ENCODE measurements at regions not wholly inside any gene's neighbourhood (a gene's known extent, or its start where the extent isn't known, plus 50 kb on each side); places are given as distances from the start of the nearest gene placed in this dataset.
"Not testable (repeated sequence)": the region's sequence is repeated elsewhere in the genome, so short reads cannot be mapped to it uniquely, and the experiment has no call there.

GRCh38 chr6:23661549-23661948, 464.5 kb upstream of the NRSN1 start:
- CTCF ChIA-PET: no interaction called here
- H3K27me3 Mint-ChIP-seq: no peaks in the 10 kb centered on the region
- no peak overlapping the region for H3K27ac Mint-ChIP-seq
- DNase-seq (no peak), ATAC-seq (no peak)
- H3K36me3 Mint-ChIP-seq (ENCODE audit: low read depth): no peaks in the 10 kb centered on the region
- H3K9me3 Mint-ChIP-seq (ENCODE audit: low read depth): no peaks in the 10 kb centered on the region
- no peak overlapping the region for H3K4me3 Mint-ChIP-seq
- intact Hi-C loops (cut with DNase I, micrococcal nuclease): no loop called here
- H3K4me1 Mint-ChIP-seq: no peaks in the 10 kb centered on the region
- POLR2A ChIA-PET: no interaction called here

- H3K27ac Mint-ChIP-seq: no peak overlapping the region
- ChIA-PET POLR2A (no interaction called here), CTCF (interaction anchor here (1.0 kb wide), 1 partner anchor 21 kb away, joined by 4 read pairs; no protein-coding TSS in a partner anchor)
- H3K27me3 Mint-ChIP-seq: no peaks in the 10 kb centered on the region
- intact Hi-C loops (cut with DNase I, micrococcal nuclease): no loop called here
- ATAC-seq: no peak
- DNase-seq: no peak
- H3K36me3 Mint-ChIP-seq (ENCODE audit: low read depth): no peaks in the 10 kb centered on the region
- H3K4me1 Mint-ChIP-seq: no peaks in the 10 kb centered on the region
- H3K9me3 Mint-ChIP-seq (ENCODE audit: low read depth): peaks cover 5% of the 10 kb centered on the region
- H3K4me3 Mint-ChIP-seq: no peak overlapping the region
Observed at GRCh38 chr6:23663096-23663495, 462.9 kb upstream of the NRSN1 start.

GRCh38 chr6:23663652-23664051, 462.4 kb upstream of the NRSN1 start:
- CTCF ChIA-PET: interaction anchor here (1.0 kb wide), 1 partner anchor 21 kb away, joined by 4 read pairs; no protein-coding TSS in a partner anchor
- ATAC-seq: no peak
- POLR2A ChIA-PET: no interaction called here
- no peak overlapping the region for H3K4me3 Mint-ChIP-seq
- H3K36me3 Mint-ChIP-seq (ENCODE audit: low read depth): no peaks in the 10 kb centered on the region
- H3K4me1 Mint-ChIP-seq: no peaks in the 10 kb centered on the region
- no peak overlapping the region for H3K27ac Mint-ChIP-seq
- no peaks in the 10 kb centered on the region for H3K27me3 Mint-ChIP-seq
- peaks cover 5% of the 10 kb centered on the region for H3K9me3 Mint-ChIP-seq (ENCODE audit: low read depth)
- no peak for DNase-seq
- intact Hi-C loops (cut with DNase I, micrococcal nuclease): no loop called here

- intact Hi-C loops (cut with DNase I, micrococcal nuclease); H3K27ac Mint-ChIP-seq; H3K4me1 Mint-ChIP-seq; CTCF ChIA-PET; POLR2A ChIA-PET; DNase-seq; ATAC-seq; H3K36me3 Mint-ChIP-seq (ENCODE audit: low read depth); H3K27me3 Mint-ChIP-seq; H3K4me3 Mint-ChIP-seq: not testable (repeated sequence)
- peaks cover 16% of the 10 kb centered on the region for H3K9me3 Mint-ChIP-seq (ENCODE audit: low read depth)
Observed at GRCh38 chr6:23665911-23666310, 460.1 kb upstream of the NRSN1 start.

- POLR2A ChIA-PET: no interaction called here
- DNase-seq: no peak
- no peak for ATAC-seq
- Mint-ChIP-seq H3K36me3 (ENCODE audit: low read depth) (no peaks in the 10 kb centered on the region), H3K4me3 (no peak overlapping the region), H3K27me3 (no peaks in the 10 kb centered on the region), H3K4me1 (no peaks in the 10 kb centered on the region), H3K27ac (no peak overlapping the region), H3K9me3 (ENCODE audit: low read depth) (peaks cover 42% of the 10 kb centered on the region)
- intact Hi-C loops (cut with DNase I, micrococcal nuclease): no loop called here
- CTCF ChIA-PET: no interaction called here
Observed at GRCh38 chr6:23672737-23673136, 453.3 kb upstream of the NRSN1 start.

GRCh38 chr6:23678626-23679025, 447.4 kb upstream of the NRSN1 start:
- intact Hi-C loops (cut with DNase I, micrococcal nuclease): no loop called here
- no peak overlapping the region for H3K4me3 Mint-ChIP-seq
- H3K36me3 Mint-ChIP-seq (ENCODE audit: low read depth): no peaks in the 10 kb centered on the region
- no peak for ATAC-seq
- ChIA-PET POLR2A (no interaction called here), CTCF (no interaction called here)
- H3K27ac Mint-ChIP-seq: no peak overlapping the region
- H3K4me1 Mint-ChIP-seq: no peaks in the 10 kb centered on the region
- peaks cover 12% of the 10 kb centered on the region for H3K9me3 Mint-ChIP-seq (ENCODE audit: low read depth)
- no peaks in the 10 kb centered on the region for H3K27me3 Mint-ChIP-seq
- no peak for DNase-seq

- Mint-ChIP-seq H3K4me1 (no peaks in the 10 kb centered on the region), H3K36me3 (ENCODE audit: low read depth) (no peaks in the 10 kb centered on the region), H3K27ac (no peak overlapping the region), H3K4me3 (no peak overlapping the region), H3K27me3 (no peaks in the 10 kb centered on the region), H3K9me3 (ENCODE audit: low read depth) (peaks cover 3% of the 10 kb centered on the region)
- no peak for ATAC-seq
- intact Hi-C loops (cut with DNase I, micrococcal nuclease): no loop called here
- ChIA-PET POLR2A (no interaction called here), CTCF (no interaction called here)
- DNase-seq: no peak
Observed at GRCh38 chr6:23681743-23682142, 444.3 kb upstream of the NRSN1 start.

- CTCF ChIA-PET: interaction anchor here (0.6 kb wide), 1 partner anchor 21 kb away, joined by 3 read pairs; no protein-coding TSS in a partner anchor
- H3K27ac Mint-ChIP-seq: no peak overlapping the region
Observed at GRCh38 chr6:23688650-23689049, 437.4 kb upstream of the NRSN1 start.

GRCh38 chr6:23690453-23691049, 435.5 kb upstream of the NRSN1 start:
- Mint-ChIP-seq H3K36me3 (ENCODE audit: low read depth) (no peaks in the 10 kb centered on the region), H3K27ac (no peak overlapping the region), H3K4me1 (no peaks in the 10 kb centered on the region), H3K4me3 (no peak overlapping the region), H3K27me3 (peaks cover 2% of the 10 kb centered on the region), H3K9me3 (ENCODE audit: low read depth) (no peaks in the 10 kb centered on the region)
- ChIA-PET CTCF (no interaction called here), POLR2A (no interaction called here)
- no peak for ATAC-seq
- intact Hi-C loops (cut with DNase I, micrococcal nuclease): no loop called here
- DNase-seq: no peak

More at GRCh38 chr6:23688650-23689049, 437.4 kb upstream of the NRSN1 start:
- no peaks in the 10 kb centered on the region for H3K4me1 Mint-ChIP-seq
- H3K27me3 Mint-ChIP-seq: peaks cover 2% of the 10 kb centered on the region
- POLR2A ChIA-PET: no interaction called here
- no peaks in the 10 kb centered on the region for H3K36me3 Mint-ChIP-seq (ENCODE audit: low read depth)
- ATAC-seq (no peak), DNase-seq (no peak)
- intact Hi-C loops (cut with DNase I, micrococcal nuclease): no loop called here
- peaks cover 3% of the 10 kb centered on the region for H3K9me3 Mint-ChIP-seq (ENCODE audit: low read depth)
- H3K4me3 Mint-ChIP-seq: no peak overlapping the region

- no peak overlapping the region for H3K27ac Mint-ChIP-seq
- H3K36me3 Mint-ChIP-seq (ENCODE audit: low read depth): no peaks in the 10 kb centered on the region
- ATAC-seq: no peak
- H3K4me1 Mint-ChIP-seq: no peaks in the 10 kb centered on the region
- intact Hi-C loops (cut with DNase I, micrococcal nuclease): no loop called here
- no peak for DNase-seq
- peaks cover 2% of the 10 kb centered on the region for H3K27me3 Mint-ChIP-seq
- H3K4me3 Mint-ChIP-seq: no peak overlapping the region
- no peaks in the 10 kb centered on the region for H3K9me3 Mint-ChIP-seq (ENCODE audit: low read depth)
- CTCF ChIA-PET: no interaction called here
- POLR2A ChIA-PET: no interaction called here
Observed at GRCh38 chr6:23692184-23692583, 433.8 kb upstream of the NRSN1 start.

- H3K27ac Mint-ChIP-seq: no peak overlapping the region
- DNase-seq (no peak), ATAC-seq (no peak)
- H3K27me3 Mint-ChIP-seq: no peaks in the 10 kb centered on the region
- ChIA-PET CTCF (no interaction called here), POLR2A (no interaction called here)
- no peaks in the 10 kb centered on the region for H3K4me1 Mint-ChIP-seq
- no peak overlapping the region for H3K4me3 Mint-ChIP-seq
- H3K36me3 Mint-ChIP-seq (ENCODE audit: low read depth): no peaks in the 10 kb centered on the region
- intact Hi-C loops (cut with DNase I, micrococcal nuclease): no loop called here
- peaks cover 4% of the 10 kb centered on the region for H3K9me3 Mint-ChIP-seq (ENCODE audit: low read depth)
Observed at GRCh38 chr6:23696992-23697391, 429.0 kb upstream of the NRSN1 start.

- no peaks in the 10 kb centered on the region for H3K27me3 Mint-ChIP-seq
- no peaks in the 10 kb centered on the region for H3K4me1 Mint-ChIP-seq
- no peaks in the 10 kb centered on the region for H3K36me3 Mint-ChIP-seq (ENCODE audit: low read depth)
- CTCF ChIA-PET: no interaction called here
- peaks cover 2% of the 10 kb centered on the region for H3K9me3 Mint-ChIP-seq (ENCODE audit: low read depth)
- POLR2A ChIA-PET: no interaction called here
- DNase-seq: no peak
- intact Hi-C loops (cut with DNase I, micrococcal nuclease): no loop called here
- H3K4me3 Mint-ChIP-seq: no peak overlapping the region
- no peak for ATAC-seq
- H3K27ac Mint-ChIP-seq: no peak overlapping the region
Observed at GRCh38 chr6:23704479-23705052, 421.4 kb upstream of the NRSN1 start.

Data from activated CD4-positive, alpha-beta T cell treated with anti-CD3 and anti-CD28 coated beads for 36 hours (primary cell).